Mammary epithelial cell (primary cell): ENCODE measurements at regions not wholly inside any gene's neighbourhood (a gene's known extent, or its start where the extent isn't known, plus 50 kb on each side); places are given as distances from the start of the nearest gene placed in this dataset.
A peak's percentile ranks its signal among the peaks of the same experiment; 100 is the strongest.

Experiments
- CTCF ChIP-seq, 2 donors: IDR thresholded peaks in 1 of 2; conservative IDR thresholded peaks in 1 of 2; 2 replicates each; pipeline ENCODE4 v1.5.1; 2011 to 2012; ENCODE audit warnings: inconsistent platforms in 2 of 2, low read length in 2 of 2, mild to moderate bottlenecking in 2 of 2, control low read depth in 1 of 2, low read depth in 1 of 2; ENCODE audit not compliant: insufficient read depth in 1 of 2; ENCODE audit errors: extremely low read depth in 1 of 2
- EZH2 ChIP-seq: IDR thresholded peaks from 2 replicates; pipeline ENCODE4 v1.6.1; 2012; ENCODE audit warnings: low read length, inconsistent platforms, borderline replicate concordance

GRCh38 chrX:15146515-15146914 lies 123.4 kb downstream of the ASB9 start:
- TF ChIP-seq CTCF (conservative IDR thresholded peaks at IDR 0.05 in 1 of 2, IDR thresholded peaks at IDR 0.05 in 1 of 2; ENCODE audit: extremely low read depth in 1 of 2, insufficient read depth in 1 of 2, low read depth in 1 of 2, low read length in 2 of 2), result peak; percentile 39 to 51
- no peak for TF ChIP-seq EZH2
